GM23338 (cell line): ENCODE measurements at regions not wholly inside any gene's neighbourhood (a gene's known extent, or its start where the extent isn't known, plus 50 kb on each side); places are given as distances from the start of the nearest gene placed in this dataset.

Experiments
- ATAC-seq: fragments of 200-7000 bp; cut with Tn5 transposase; 3 replicates; pipeline ENCODE4 v1.9.1; 2020
- DNase-seq: peaks from one replicate; pipeline ENCODE4 v3.0.0-alpha.2; 2015; ENCODE audit warnings: low spot score
- H2AFZ ChIP-seq: fragments of 200-600 bp; sonication (generic); 2 replicates; pipeline ENCODE4 v1.8.0; 2016; ENCODE audit warnings: antibody characterized with exemption, mild to moderate bottlenecking, moderate library complexity
- H3F3A ChIP-seq: fragments of 200-600 bp; sonication (generic); replicated peaks from 2 replicates; pipeline ENCODE4 v1.8.0; 2017; ENCODE audit warnings: antibody characterized with exemption, mixed run types, low read depth
- H3K27ac ChIP-seq: fragments of 200-600 bp; sonication (generic); 2 replicates; pipeline ENCODE4 v1.6.1; 2016; ENCODE audit warnings: low read depth
- H3K27me3 ChIP-seq: fragments of 200-600 bp; sonication (generic); 2 replicates; pipeline ENCODE4 v1.8.0; 2016; ENCODE audit warnings: mild to moderate bottlenecking, mixed run types, moderate library complexity; ENCODE audit not compliant: insufficient read depth
- H3K36me3 ChIP-seq: fragments of 200-600 bp; sonication (generic); 2 replicates; pipeline ENCODE4 v1.8.0; 2016; ENCODE audit warnings: mild to moderate bottlenecking; ENCODE audit not compliant: insufficient read depth
- H3K4me1 ChIP-seq: fragments of 200-600 bp; sonication (generic); 2 replicates; pipeline ENCODE4 v1.8.0; 2016; ENCODE audit warnings: mild to moderate bottlenecking, moderate library complexity; ENCODE audit not compliant: insufficient read depth
- H3K4me2 ChIP-seq: fragments of 200-600 bp; sonication (generic); 2 replicates; pipeline ENCODE4 v1.7.1; 2017; ENCODE audit warnings: mixed run types
- H3K4me3 ChIP-seq: fragments of 200-600 bp; sonication (generic); 2 replicates; pipeline ENCODE4 v1.6.1; 2016; ENCODE audit warnings: mixed run types
- H3K79me2 ChIP-seq: fragments of 200-600 bp; sonication (generic); replicated peaks from 2 replicates; pipeline ENCODE4 v1.8.0; 2017; ENCODE audit warnings: mild to moderate bottlenecking; ENCODE audit not compliant: insufficient read depth
- H3K9me2 ChIP-seq: fragments of 200-600 bp; sonication (generic); 2 replicates; pipeline ENCODE4 v1.8.0; 2017; ENCODE audit not compliant: insufficient read depth
- H4K20me1 ChIP-seq: fragments of 200-600 bp; sonication (generic); replicated peaks from 2 replicates; pipeline ENCODE4 v1.8.0; 2017; ENCODE audit warnings: mild to moderate bottlenecking; ENCODE audit not compliant: insufficient read depth
- H3K27ac Mint-ChIP-seq: 2 replicates; pipeline ENCODE4 v1.8.0; 2020; ENCODE audit warnings: inconsistent platforms, mild to moderate bottlenecking, moderate library complexity, mixed read lengths
- H3K27me3 Mint-ChIP-seq: 3 replicates; pipeline ENCODE4 v1.8.0; 2022; ENCODE audit warnings: low read depth, mild to moderate bottlenecking, moderate library complexity, mixed read lengths, inconsistent platforms; ENCODE audit not compliant: insufficient read depth, poor library complexity
- H3K36me3 Mint-ChIP-seq: 3 replicates; pipeline ENCODE4 v1.8.0; 2021; ENCODE audit warnings: low read depth, mild to moderate bottlenecking, inconsistent platforms, moderate library complexity, mixed read lengths
- H3K4me1 Mint-ChIP-seq: 3 replicates; pipeline ENCODE4 v1.8.0; 2020; ENCODE audit warnings: mild to moderate bottlenecking, inconsistent platforms, mixed read lengths
- H3K4me3 Mint-ChIP-seq: 3 replicates; pipeline ENCODE4 v1.8.0; 2021; ENCODE audit warnings: moderate library complexity, mild to moderate bottlenecking, inconsistent platforms, mixed read lengths
- H3K9me3 Mint-ChIP-seq: 3 replicates; pipeline ENCODE4 v1.8.0; 2020; ENCODE audit warnings: moderate library complexity, mild to moderate bottlenecking, inconsistent platforms, mixed read lengths
- CREB1 ChIP-seq: fragments of 250-450 bp; sonication (Bioruptor Pico); IDR thresholded peaks from 2 replicates; pipeline ENCODE4 v1.5.0; 2020; ENCODE audit warnings: low read depth, mild to moderate bottlenecking, moderate library complexity
- EZH2 ChIP-seq: fragments of 200-600 bp; sonication (generic); IDR thresholded peaks from one replicate; pipeline ENCODE4 v1.8.0; 2017; ENCODE audit warnings: antibody characterized with exemption, mild to moderate bottlenecking, low read depth; ENCODE audit not compliant: unreplicated experiment
- NANOG ChIP-seq: IDR thresholded peaks from 2 replicates; pipeline ENCODE4 v1.6.1; 2016; ENCODE audit warnings: antibody characterized with exemption, borderline replicate concordance
- POLR2AphosphoS5 ChIP-seq: IDR thresholded peaks from 2 replicates; pipeline ENCODE4 v1.6.1; 2016; ENCODE audit warnings: antibody characterized with exemption, low read depth
- STAT1 ChIP-seq: IDR thresholded peaks from one replicate; pipeline ENCODE4 v1.6.1; 2016; ENCODE audit warnings: antibody characterized with exemption; ENCODE audit not compliant: unreplicated experiment
- ZNF114 ChIP-seq: fragments of 250-450 bp; sonication (Bioruptor Pico); IDR thresholded peaks from 2 replicates; pipeline ENCODE4 v1.5.0; 2020; ENCODE audit warnings: mild to moderate bottlenecking, moderate library complexity
- ZNF331 ChIP-seq: fragments of 250-450 bp; sonication (Bioruptor Pico); IDR thresholded peaks from 2 replicates; pipeline ENCODE4 v1.5.0; 2020; ENCODE audit warnings: low read depth, mild to moderate bottlenecking, moderate library complexity
- TF ChIP-seq, protein P1 (sequence below): IDR thresholded peaks from one replicate; pipeline ENCODE4 v1.6.1; 2018; ENCODE audit warnings: antibody characterized with exemption; ENCODE audit not compliant: unreplicated experiment
- TF ChIP-seq, protein P2 (sequence below): IDR thresholded peaks from 2 replicates; pipeline ENCODE4 v1.6.1; 2016; ENCODE audit warnings: antibody characterized with exemption

DNA sequence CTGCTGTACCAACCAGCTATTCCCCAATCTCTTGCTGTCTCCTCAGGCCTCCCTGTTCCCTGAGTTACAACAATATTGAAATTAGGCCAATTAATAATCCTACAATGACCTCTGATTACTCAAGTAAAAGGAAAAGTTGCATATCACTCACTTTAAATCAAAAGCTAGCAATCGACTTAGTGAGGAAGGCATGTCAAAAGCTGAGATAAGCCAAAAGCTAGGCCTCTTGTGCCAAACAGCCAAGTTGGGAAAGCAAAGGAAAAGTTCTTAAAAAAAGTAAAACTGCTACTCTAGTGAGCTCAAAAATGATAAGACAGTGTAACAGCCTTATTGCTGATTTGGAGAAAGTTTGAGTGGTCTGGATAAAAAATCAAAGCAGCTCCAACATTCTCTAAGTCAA lies 129.8 kb downstream of the LSMEM1 start:
- Histone ChIP-seq H4K20me1 (no peaks in the 10 kb centered on the region), H3K4me2 (no peak overlapping the region), H3K9me2 (peaks cover 11% of the 10 kb centered on the region; the same call in 1 of the 2 replicates), H3K79me2 (no peaks in the 10 kb centered on the region), H2AFZ (no peak overlapping the region), H3K4me1 (no peaks in the 10 kb centered on the region), H3F3A (no peaks in the 10 kb centered on the region), H3K27ac (no peak overlapping the region), H3K27me3 (no peaks in the 10 kb centered on the region), H3K36me3 (no peaks in the 10 kb centered on the region), H3K4me3 (no peak overlapping the region)
- H3K27ac Mint-ChIP-seq = no peak overlapping the region
- no peaks in the 10 kb centered on the region for H3K9me3 Mint-ChIP-seq
- no peaks in the 10 kb centered on the region for H3K36me3 Mint-ChIP-seq
- no peak for TF ChIP-seq EZH2
- no peak for TF ChIP-seq STAT1
- H3K27me3 Mint-ChIP-seq = no peaks in the 10 kb centered on the region
- ATAC-seq (no peak), DNase-seq (no peak)
- no peak overlapping the region for H3K4me3 Mint-ChIP-seq
- no peaks in the 10 kb centered on the region for H3K4me1 Mint-ChIP-seq

DNA sequence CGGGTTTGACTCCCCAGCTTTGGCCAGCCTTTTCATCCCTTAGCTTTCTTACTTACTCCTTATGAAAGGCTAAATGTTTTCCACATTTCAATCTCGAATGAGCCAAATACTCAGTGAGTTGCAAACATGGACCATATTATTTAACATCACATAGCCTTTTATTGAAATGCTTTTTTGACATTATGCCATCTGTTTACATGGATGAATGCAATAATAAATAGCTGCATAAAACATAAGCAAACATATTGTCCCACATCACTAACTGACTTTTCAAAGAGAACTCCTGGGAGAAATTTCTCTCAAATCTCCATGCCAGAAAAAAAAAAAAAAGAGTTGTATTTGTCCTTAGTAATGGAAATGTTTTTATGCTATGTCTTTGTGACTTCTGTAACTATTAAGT lies 134.9 kb downstream of the LSMEM1 start:
- TF ChIP-seq POLR2AphosphoS5 (no peak), STAT1 (no peak)
- TF ChIP-seq, protein P1, sequence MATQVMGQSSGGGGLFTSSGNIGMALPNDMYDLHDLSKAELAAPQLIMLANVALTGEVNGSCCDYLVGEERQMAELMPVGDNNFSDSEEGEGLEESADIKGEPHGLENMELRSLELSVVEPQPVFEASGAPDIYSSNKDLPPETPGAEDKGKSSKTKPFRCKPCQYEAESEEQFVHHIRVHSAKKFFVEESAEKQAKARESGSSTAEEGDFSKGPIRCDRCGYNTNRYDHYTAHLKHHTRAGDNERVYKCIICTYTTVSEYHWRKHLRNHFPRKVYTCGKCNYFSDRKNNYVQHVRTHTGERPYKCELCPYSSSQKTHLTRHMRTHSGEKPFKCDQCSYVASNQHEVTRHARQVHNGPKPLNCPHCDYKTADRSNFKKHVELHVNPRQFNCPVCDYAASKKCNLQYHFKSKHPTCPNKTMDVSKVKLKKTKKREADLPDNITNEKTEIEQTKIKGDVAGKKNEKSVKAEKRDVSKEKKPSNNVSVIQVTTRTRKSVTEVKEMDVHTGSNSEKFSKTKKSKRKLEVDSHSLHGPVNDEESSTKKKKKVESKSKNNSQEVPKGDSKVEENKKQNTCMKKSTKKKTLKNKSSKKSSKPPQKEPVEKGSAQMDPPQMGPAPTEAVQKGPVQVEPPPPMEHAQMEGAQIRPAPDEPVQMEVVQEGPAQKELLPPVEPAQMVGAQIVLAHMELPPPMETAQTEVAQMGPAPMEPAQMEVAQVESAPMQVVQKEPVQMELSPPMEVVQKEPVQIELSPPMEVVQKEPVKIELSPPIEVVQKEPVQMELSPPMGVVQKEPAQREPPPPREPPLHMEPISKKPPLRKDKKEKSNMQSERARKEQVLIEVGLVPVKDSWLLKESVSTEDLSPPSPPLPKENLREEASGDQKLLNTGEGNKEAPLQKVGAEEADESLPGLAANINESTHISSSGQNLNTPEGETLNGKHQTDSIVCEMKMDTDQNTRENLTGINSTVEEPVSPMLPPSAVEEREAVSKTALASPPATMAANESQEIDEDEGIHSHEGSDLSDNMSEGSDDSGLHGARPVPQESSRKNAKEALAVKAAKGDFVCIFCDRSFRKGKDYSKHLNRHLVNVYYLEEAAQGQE = no peak
- Mint-ChIP-seq H3K27me3 (peaks cover 2% of the 10 kb centered on the region), H3K4me1 (no peaks in the 10 kb centered on the region), H3K27ac (no peak overlapping the region), H3K36me3 (no peaks in the 10 kb centered on the region), H3K9me3 (no peaks in the 10 kb centered on the region), H3K4me3 (no peak overlapping the region)
- DNase-seq = no peak
- Histone ChIP-seq H3K36me3 (no peaks in the 10 kb centered on the region), H3K27me3 (no peaks in the 10 kb centered on the region), H3K79me2 (no peaks in the 10 kb centered on the region), H4K20me1 (no peaks in the 10 kb centered on the region), H3K4me3 (no peak overlapping the region), H3K9me2 (peaks cover 5% of the 10 kb centered on the region; the same call in 1 of the 2 replicates), H3K27ac (no peak overlapping the region), H3F3A (no peaks in the 10 kb centered on the region), H2AFZ (no peak overlapping the region), H3K4me1 (no peaks in the 10 kb centered on the region), H3K4me2 (no peak overlapping the region)
- ATAC-seq = no peak

DNA sequence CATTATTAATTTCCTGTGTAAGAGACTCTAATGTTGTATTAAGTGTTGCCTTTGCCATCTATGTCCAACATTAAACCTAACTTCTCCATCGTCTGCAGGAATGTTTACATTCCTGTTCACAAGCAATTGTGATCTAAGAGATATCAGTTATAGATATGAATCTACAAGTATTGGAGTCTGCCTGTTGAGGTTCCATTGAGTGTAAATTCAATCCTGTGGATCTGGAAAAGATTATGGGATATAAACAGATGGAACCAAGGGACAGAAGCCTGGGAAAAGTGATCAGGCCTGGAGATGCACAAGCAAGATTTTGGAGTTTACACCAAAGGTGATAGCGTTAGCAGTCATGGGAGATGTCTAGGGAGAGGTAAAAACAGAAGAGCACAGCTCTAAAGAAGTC lies 135.5 kb downstream of the LSMEM1 start:
- Histone ChIP-seq H3K79me2 (no peaks in the 10 kb centered on the region), H3K27ac (no peak overlapping the region), H3K4me2 (no peak overlapping the region), H3K36me3 (no peaks in the 10 kb centered on the region), H3K4me3 (no peak overlapping the region), H3K9me2 (peaks cover 5% of the 10 kb centered on the region; the same call in 1 of the 2 replicates), H3F3A (no peaks in the 10 kb centered on the region), H2AFZ (no peak overlapping the region), H4K20me1 (no peaks in the 10 kb centered on the region), H3K27me3 (no peaks in the 10 kb centered on the region), H3K4me1 (no peaks in the 10 kb centered on the region)
- Mint-ChIP-seq H3K36me3 (no peaks in the 10 kb centered on the region), H3K4me3 (no peak overlapping the region), H3K4me1 (no peaks in the 10 kb centered on the region), H3K27me3 (peaks cover 2% of the 10 kb centered on the region), H3K9me3 (no peaks in the 10 kb centered on the region; the same call in 2 of the 3 replicates), H3K27ac (no peak overlapping the region)
- DNase-seq (no peak), ATAC-seq (no peak)
- TF ChIP-seq ZNF114 (CRISPR knock-in tag) = no peak
- TF ChIP-seq POLR2AphosphoS5 = no peak
- TF ChIP-seq NANOG = no peak
- TF ChIP-seq ZNF331 (CRISPR knock-in tag) = no peak
- TF ChIP-seq, protein P2, sequence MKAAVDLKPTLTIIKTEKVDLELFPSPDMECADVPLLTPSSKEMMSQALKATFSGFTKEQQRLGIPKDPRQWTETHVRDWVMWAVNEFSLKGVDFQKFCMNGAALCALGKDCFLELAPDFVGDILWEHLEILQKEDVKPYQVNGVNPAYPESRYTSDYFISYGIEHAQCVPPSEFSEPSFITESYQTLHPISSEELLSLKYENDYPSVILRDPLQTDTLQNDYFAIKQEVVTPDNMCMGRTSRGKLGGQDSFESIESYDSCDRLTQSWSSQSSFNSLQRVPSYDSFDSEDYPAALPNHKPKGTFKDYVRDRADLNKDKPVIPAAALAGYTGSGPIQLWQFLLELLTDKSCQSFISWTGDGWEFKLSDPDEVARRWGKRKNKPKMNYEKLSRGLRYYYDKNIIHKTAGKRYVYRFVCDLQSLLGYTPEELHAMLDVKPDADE = no peak
- TF ChIP-seq CREB1 = no peak
